B cell (primary cell): ENCODE measurements at regions not wholly inside any gene's neighbourhood (a gene's known extent, or its start where the extent isn't known, plus 50 kb on each side); places are given as distances from the start of the nearest gene placed in this dataset.

Experiments
- ATAC-seq: fragments of 200-7000 bp; cut with Tn5 transposase; one replicate; pipeline ENCODE4 v1.10.0; 2021; ENCODE audit warnings: low read depth, mild to moderate bottlenecking, moderate number of reproducible peaks, moderate library complexity
- CTCF ChIA-PET: fragments of 350-600 bp; sonication (Branson Sonifier 250); formaldehyde crosslinking; loops from one replicate; lab custom pipeline; 2021; ENCODE audit warnings: antibody characterized with exemption, inconsistent platforms; lab: Charles Lee
- POLR2A ChIA-PET: fragments of 350-600 bp; sonication (Branson Sonifier 250); formaldehyde crosslinking; loops from one replicate; lab custom pipeline; 2021; ENCODE audit warnings: antibody characterized with exemption; lab: Charles Lee
- DNase-seq: peaks from one replicate; pipeline ENCODE4 v3.0.0; 2013
- H2AFZ ChIP-seq: 2 replicates; pipeline ENCODE4 v1.6.1; 2012; ENCODE audit warnings: mild to moderate bottlenecking, low read depth, low read length; ENCODE audit not compliant: insufficient read depth, poor library complexity, severe bottlenecking
- H3K27ac ChIP-seq, 2 donors: 1 replicate in 1 of 2; 2 replicates in 1 of 2; pipeline ENCODE4 v1.5.1; 2012 to 2013; ENCODE audit warnings: low read length in 2 of 2, mild to moderate bottlenecking in 2 of 2, moderate library complexity in 1 of 2
- H3K27me3 ChIP-seq, 4 experiments: fragments of 200-600 bp in 1 of 4; sonication (generic) in 1 of 4; replicated peaks in 1 of 4; 1 replicate in 2 of 4; 2 replicates in 2 of 4; pipeline versions ENCODE4 v1.6.1 to v1.7.0; 2013 to 2016; ENCODE audit warnings: low read length in 3 of 4, mild to moderate bottlenecking in 2 of 4, mixed read lengths in 1 of 4, moderate library complexity in 1 of 4; ENCODE audit not compliant: insufficient read depth in 4 of 4, control insufficient read depth in 3 of 4; ENCODE audit errors: control extremely low read depth in 1 of 4
- H3K36me3 ChIP-seq, 2 experiments: replicated peaks in 1 of 2; 1 replicate in 1 of 2; 2 replicates in 1 of 2; pipeline versions ENCODE4 v1.6.1 to v1.7.1; 2013; ENCODE audit warnings: low read length in 1 of 2; ENCODE audit not compliant: insufficient read depth in 2 of 2, control insufficient read depth in 1 of 2; ENCODE audit errors: control extremely low read depth in 1 of 2, extremely low read depth in 1 of 2
- H3K4me1 ChIP-seq, 2 donors: fragments of 200-600 bp in 1 of 2; sonication (generic) in 1 of 2; 1 replicate in 1 of 2; 2 replicates in 1 of 2; pipeline versions ENCODE4 v1.5.1 to v1.6.1; 2013 to 2017; ENCODE audit warnings: low read length in 2 of 2; ENCODE audit not compliant: control insufficient read depth in 2 of 2, insufficient read depth in 2 of 2
- H3K4me2 ChIP-seq: replicated peaks from 2 replicates; pipeline ENCODE3; 2012; ENCODE audit warnings: mild to moderate bottlenecking, low read depth, low read length; ENCODE audit not compliant: poor library complexity, severe bottlenecking
- H3K4me3 ChIP-seq, 5 experiments: fragments of 200-600 bp in 1 of 5; sonication (generic) in 1 of 5; 1 replicate in 3 of 5; 2 replicates in 2 of 5; pipeline versions ENCODE4 v1.5.1 to v1.7.0; 2011 to 2016; ENCODE audit warnings: low read length in 4 of 5, mild to moderate bottlenecking in 4 of 5, low read depth in 2 of 5, control low read depth in 1 of 5, moderate library complexity in 1 of 5; ENCODE audit not compliant: insufficient read depth in 1 of 5; ENCODE audit errors: control extremely low read depth in 1 of 5, extremely low read depth in 1 of 5
- H3K79me2 ChIP-seq: fragments of 200-600 bp; sonication (generic); one replicate; pipeline ENCODE4 v1.6.0; 2016; ENCODE audit warnings: low read length; ENCODE audit not compliant: control insufficient read depth, insufficient read depth
- H3K9ac ChIP-seq: fragments of 200-600 bp; sonication (generic); 2 replicates; pipeline ENCODE4 v1.6.1; 2017; ENCODE audit warnings: mild to moderate bottlenecking, low read length, moderate library complexity
- H3K9me3 ChIP-seq, 3 donors: one replicate each; pipeline versions ENCODE4 v1.6.1 to v1.7.1; 2013; ENCODE audit warnings: low read length in 2 of 3; ENCODE audit not compliant: control insufficient read depth in 2 of 3, insufficient read depth in 1 of 3; ENCODE audit errors: control extremely low read depth in 1 of 3
- H4K20me1 ChIP-seq: 2 replicates; pipeline ENCODE4 v1.6.0; 2012; ENCODE audit warnings: mild to moderate bottlenecking, low read length; ENCODE audit not compliant: insufficient read depth, control insufficient read depth, poor library complexity, severe bottlenecking
- H3K27ac Mint-ChIP-seq: one replicate; pipeline ENCODE4 v1.8.0; 2021; ENCODE audit warnings: mixed read lengths
- H3K27me3 Mint-ChIP-seq: one replicate; pipeline ENCODE4 v1.8.0; 2021; ENCODE audit warnings: mixed read lengths
- H3K4me1 Mint-ChIP-seq: one replicate; pipeline ENCODE4 v1.8.0; 2021; ENCODE audit warnings: mixed read lengths
- H3K4me3 Mint-ChIP-seq: one replicate; pipeline ENCODE4 v1.8.0; 2021; ENCODE audit warnings: mixed read lengths
- H3K9me3 Mint-ChIP-seq: one replicate; pipeline ENCODE4 v1.8.0; 2022; ENCODE audit warnings: mixed read lengths; ENCODE audit not compliant: insufficient read depth
- CTCF ChIP-seq: fragments of 200-600 bp; IDR thresholded peaks from one replicate; pipeline ENCODE4 v1.8.0; 2022; ENCODE audit warnings: antibody characterized with exemption, mild to moderate bottlenecking
- EZH2 ChIP-seq: IDR thresholded peaks from 2 replicates; pipeline ENCODE4 v1.6.1; 2012; ENCODE audit warnings: borderline replicate concordance, low read depth, mild to moderate bottlenecking, moderate library complexity, low read length; ENCODE audit not compliant: insufficient read depth, poor library complexity, severe bottlenecking
- WGBS: methylation state at CpG from one replicate; pipeline ENCODE4 v1.1.5; 2013; ENCODE audit warnings: missing lambda C conversion rate; ENCODE audit not compliant: insufficient coverage; 5-methylcytosine and 5-hydroxymethylcytosine counted together
- intact Hi-C: fragments of 100-400 bp; cut with micrococcal nuclease; formaldehyde crosslinking; loops from one replicate; pipeline ENCODE4 v1.10.0; 2022

DNA sequence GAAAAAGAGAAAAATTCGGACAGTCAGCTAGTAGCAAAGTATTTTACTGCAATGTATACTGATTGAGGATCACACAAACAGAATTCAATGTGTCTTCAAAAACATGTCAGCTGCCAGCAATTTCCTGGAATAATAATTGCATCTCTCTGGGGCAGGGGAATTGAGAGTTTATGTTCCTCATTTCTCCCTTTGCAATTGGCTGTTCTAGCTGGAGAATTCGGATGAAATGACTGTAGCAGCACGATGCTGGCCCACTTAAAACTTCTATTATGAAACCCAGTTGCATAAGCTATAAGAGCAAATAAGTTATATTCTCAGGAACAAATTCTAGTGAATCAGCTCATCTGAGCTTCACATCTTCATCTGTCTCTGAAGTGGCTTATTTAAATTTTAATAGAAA is 99.9 kb upstream of the CPEB2 start:
- no peak for ATAC-seq
- no peak for DNase-seq
- WGBS, result no CpG with 5 or more reads among the region's 3 CpGs

GRCh38 chr4:14903321-14903720 is 99.0 kb upstream of the CPEB2 start:
- peaks cover 14% of the 10 kb centered on the region for H3K27me3 Mint-ChIP-seq
- Histone ChIP-seq H3K27me3 (no peaks in the 10 kb centered on the region), H3K4me3 (no peak overlapping the region), H3K27ac (no peak overlapping the region), H4K20me1 (no peaks in the 10 kb centered on the region), H3K9ac (no peak overlapping the region), H3K4me2 (no peak overlapping the region), H3K4me1 (no peaks in the 10 kb centered on the region), H3K79me2 (no peaks in the 10 kb centered on the region), H2AFZ (no peak overlapping the region), H3K36me3 (no peaks in the 10 kb centered on the region), H3K9me3 (no peaks in the 10 kb centered on the region)
- no peak overlapping the region for H3K4me3 Mint-ChIP-seq
- no peak for DNase-seq
- POLR2A ChIA-PET, result no interaction called here
- no peak for ATAC-seq
- no CpG with 5 or more reads among the region's 2 CpGs for WGBS
- CTCF ChIA-PET, result no interaction called here
- no peak for TF ChIP-seq CTCF
- H3K27ac Mint-ChIP-seq, result no peak overlapping the region
- no peaks in the 10 kb centered on the region for H3K9me3 Mint-ChIP-seq
- intact Hi-C loops, result no loop called here
- H3K4me1 Mint-ChIP-seq, result no peaks in the 10 kb centered on the region

More for the DNA sequence above, 99.9 kb upstream of the CPEB2 start:
- H3K79me2 ChIP-seq, result no peaks in the 10 kb centered on the region
- TF ChIP-seq CTCF (no peak), EZH2 (no peak)
- no peak overlapping the region for H3K9ac ChIP-seq
- no peaks in the 10 kb centered on the region for H3K27me3 ChIP-seq
- no peak overlapping the region for H3K27ac ChIP-seq
- no peak overlapping the region for H3K4me3 ChIP-seq
- no peaks in the 10 kb centered on the region for H3K36me3 ChIP-seq
- no peaks in the 10 kb centered on the region for H3K9me3 ChIP-seq
- no peaks in the 10 kb centered on the region for H3K4me1 ChIP-seq
- H3K4me3 Mint-ChIP-seq, result no peak overlapping the region
- H3K27me3 Mint-ChIP-seq, result peaks cover 14% of the 10 kb centered on the region
- H3K27ac Mint-ChIP-seq, result no peak overlapping the region
- intact Hi-C loops, result no loop called here
- no peaks in the 10 kb centered on the region for H3K4me1 Mint-ChIP-seq
- no peak overlapping the region for H3K4me2 ChIP-seq
- no peaks in the 10 kb centered on the region for H4K20me1 ChIP-seq
- H2AFZ ChIP-seq, result no peak overlapping the region
- ChIA-PET CTCF (no interaction called here), POLR2A (no interaction called here)
- H3K9me3 Mint-ChIP-seq, result no peaks in the 10 kb centered on the region
